Skeletal muscle satellite cell (primary cell): ENCODE measurements at regions not wholly inside any gene's neighbourhood (a gene's known extent, or its start where the extent isn't known, plus 50 kb on each side); places are given as distances from the start of the nearest gene placed in this dataset.

Experiments used
- H3K27me3 ChIP-seq: 2 replicates; pipeline ENCODE4 v1.7.0; 2013; ENCODE audit warnings: low read length; ENCODE audit not compliant: control insufficient read depth, insufficient read depth
- H3K36me3 ChIP-seq: 2 replicates; pipeline ENCODE4 v1.7.0; 2013; ENCODE audit warnings: mild to moderate bottlenecking, control low read depth, low read length; ENCODE audit not compliant: insufficient read depth
- H3K4me1 ChIP-seq: 2 replicates; pipeline ENCODE4 v1.7.0; 2013; ENCODE audit warnings: low read length; ENCODE audit not compliant: control insufficient read depth, insufficient read depth
- H3K4me2 ChIP-seq: 2 replicates; pipeline ENCODE4 v1.7.0; 2013; ENCODE audit warnings: mild to moderate bottlenecking, low read length
- H3K4me3 ChIP-seq: 2 replicates; pipeline ENCODE4 v1.7.0; 2013; ENCODE audit warnings: low read length
- H3K9ac ChIP-seq: 2 replicates; pipeline ENCODE4 v1.7.0; 2013; ENCODE audit warnings: mild to moderate bottlenecking, low read depth, low read length, moderate library complexity
- H3K9me3 ChIP-seq: replicated peaks from 2 replicates; pipeline ENCODE4 v1.7.0; 2013; ENCODE audit warnings: mild to moderate bottlenecking, control low read depth, low read length

DNA sequence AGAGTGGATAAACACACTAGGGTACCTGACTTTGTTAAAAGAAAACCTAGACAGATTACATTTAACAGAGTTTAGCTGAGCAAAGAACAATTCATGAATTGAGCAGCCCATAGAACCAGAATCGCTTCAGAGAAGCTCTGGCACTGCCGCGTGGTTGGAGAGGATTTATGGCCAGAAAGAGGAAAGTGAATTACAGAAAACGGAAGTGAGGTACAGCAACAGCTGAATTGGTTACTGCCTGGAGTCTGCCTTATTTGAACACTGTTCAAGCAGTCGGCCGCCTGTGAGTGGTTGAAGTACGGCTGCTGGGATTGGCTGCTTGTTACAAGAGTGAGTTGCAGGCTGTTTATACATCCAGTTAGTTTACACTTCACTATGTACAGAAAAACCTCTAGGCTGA lies 253.8 kb upstream of the CDYL start:
- H3K9me3 ChIP-seq, result no peaks in the 10 kb centered on the region
- H3K27me3 ChIP-seq, result peaks cover 4% of the 10 kb centered on the region

DNA sequence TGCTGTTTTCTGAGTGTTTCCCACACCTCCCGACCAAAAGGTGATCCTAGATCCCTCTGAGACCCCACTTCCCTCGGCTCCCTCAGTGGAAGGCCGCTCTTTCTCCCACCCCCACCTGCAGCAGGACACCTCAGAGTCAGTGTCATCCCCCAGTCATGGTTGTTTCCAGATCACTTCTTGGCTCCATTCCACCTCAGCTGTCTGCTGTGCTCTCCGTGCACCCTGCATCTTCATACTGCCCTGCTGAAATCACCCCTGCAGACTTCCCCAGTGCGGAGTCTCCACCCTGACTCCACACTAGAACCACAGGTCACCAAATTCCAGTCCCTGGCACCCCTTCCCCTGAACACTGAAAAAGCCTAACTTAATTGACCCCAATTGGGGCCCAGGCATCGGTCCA lies 255.1 kb upstream of the CDYL start:
- no peak overlapping the region for H3K4me2 ChIP-seq
- H3K4me3 ChIP-seq, result no peak overlapping the region
- H3K4me1 ChIP-seq, result no peaks in the 10 kb centered on the region
- no peak overlapping the region for H3K9ac ChIP-seq
- H3K9me3 ChIP-seq, result no peaks in the 10 kb centered on the region
- H3K36me3 ChIP-seq, result no peaks in the 10 kb centered on the region
- H3K27me3 ChIP-seq, result peaks cover 4% of the 10 kb centered on the region

More for the DNA sequence above, 253.8 kb upstream of the CDYL start:
- Histone ChIP-seq H3K9ac (no peak overlapping the region), H3K4me2 (no peak overlapping the region), H3K4me3 (no peak overlapping the region), H3K4me1 (no peaks in the 10 kb centered on the region), H3K36me3 (no peaks in the 10 kb centered on the region)

- H3K27me3 ChIP-seq, result peaks cover 4% of the 10 kb centered on the region
- no peaks in the 10 kb centered on the region for H3K36me3 ChIP-seq
- no peak overlapping the region for H3K4me3 ChIP-seq
- H3K9ac ChIP-seq, result no peak overlapping the region
- H3K4me1 ChIP-seq, result no peaks in the 10 kb centered on the region
- H3K4me2 ChIP-seq, result no peak overlapping the region
- no peaks in the 10 kb centered on the region for H3K9me3 ChIP-seq
These were observed 257.7 kb upstream of the CDYL start for GRCh38 chr6:4518506-4518905.

DNA sequence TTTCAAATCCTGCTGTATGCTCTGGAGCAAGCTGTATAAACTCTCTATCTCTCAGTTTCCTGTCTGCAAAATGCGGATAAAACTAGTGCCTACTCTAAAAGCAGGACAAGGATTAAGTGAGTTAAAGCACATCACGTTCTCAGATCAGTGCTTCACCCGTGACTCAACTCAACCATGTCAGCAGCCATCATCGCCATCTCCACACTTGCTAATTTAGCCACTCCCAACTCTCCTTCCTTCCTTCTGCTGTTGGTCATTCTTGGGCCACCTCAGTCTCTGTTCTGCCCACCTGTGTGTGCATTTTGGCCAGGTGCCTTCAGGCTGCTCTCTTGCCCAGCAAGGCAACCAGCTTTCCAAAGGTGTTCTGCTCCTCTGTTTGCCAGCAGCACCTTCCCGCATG lies 260.0 kb upstream of the CDYL start:
- Histone ChIP-seq H3K9ac (no peak overlapping the region), H3K4me1 (no peaks in the 10 kb centered on the region), H3K36me3 (no peaks in the 10 kb centered on the region), H3K27me3 (peaks cover 8% of the 10 kb centered on the region), H3K9me3 (no peaks in the 10 kb centered on the region), H3K4me2 (no peak overlapping the region), H3K4me3 (no peak overlapping the region)

DNA sequence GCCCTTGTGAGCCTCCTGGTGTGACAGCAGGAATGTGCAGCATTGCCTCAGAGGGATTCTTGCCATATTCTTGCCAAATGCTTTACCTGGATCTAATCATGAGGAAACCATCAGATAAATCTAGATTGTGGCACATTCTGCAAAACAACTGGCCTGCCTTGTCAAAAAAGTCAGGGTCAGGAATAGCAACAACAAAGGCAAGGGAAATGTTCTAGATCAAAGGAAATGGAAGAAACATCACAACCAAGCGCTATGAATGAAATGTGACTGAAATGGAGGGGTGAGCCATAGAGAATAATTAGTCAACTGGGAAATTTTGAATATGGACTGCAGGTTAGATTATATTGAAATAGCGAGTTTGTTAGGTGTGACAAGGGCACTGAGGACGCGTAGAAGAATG lies 262.6 kb upstream of the CDYL start:
- no peaks in the 10 kb centered on the region for H3K4me1 ChIP-seq
- H3K9ac ChIP-seq, result no peak overlapping the region
- no peak overlapping the region for H3K4me2 ChIP-seq
- H3K36me3 ChIP-seq, result no peaks in the 10 kb centered on the region
- H3K27me3 ChIP-seq, result peaks cover 10% of the 10 kb centered on the region
- no peak overlapping the region for H3K4me3 ChIP-seq
- no peaks in the 10 kb centered on the region for H3K9me3 ChIP-seq

DNA sequence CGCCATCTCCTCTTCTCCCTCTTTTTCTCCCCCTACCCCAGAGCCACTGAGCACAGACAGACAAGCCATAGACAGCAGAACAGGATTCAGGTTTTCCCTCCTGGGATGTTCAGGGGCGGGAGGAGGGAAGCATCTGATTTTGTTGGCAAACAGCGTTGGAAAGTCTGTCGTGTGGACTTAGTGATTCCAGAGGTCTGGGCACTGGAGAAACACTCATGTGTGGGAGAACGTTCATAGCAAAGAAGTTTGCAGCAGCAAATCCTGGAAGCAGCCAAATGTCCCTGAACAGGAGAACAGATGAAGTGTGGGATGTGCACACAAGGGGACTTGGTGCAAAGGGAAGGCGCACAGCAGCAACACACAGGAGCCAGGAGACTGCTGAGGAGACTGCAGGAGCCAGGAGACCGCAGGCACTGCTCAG lies 264.1 kb upstream of the CDYL start:
- Histone ChIP-seq H3K4me2 (no peak overlapping the region), H3K4me1 (no peaks in the 10 kb centered on the region), H3K27me3 (peaks cover 10% of the 10 kb centered on the region), H3K9me3 (no peaks in the 10 kb centered on the region), H3K9ac (no peak overlapping the region), H3K4me3 (no peak overlapping the region), H3K36me3 (no peaks in the 10 kb centered on the region)

- H3K9me3 ChIP-seq, result no peaks in the 10 kb centered on the region
- no peak overlapping the region for H3K4me3 ChIP-seq
- H3K36me3 ChIP-seq, result no peaks in the 10 kb centered on the region
These were observed 264.6 kb upstream of the CDYL start for GRCh38 chr6:4511641-4512020.

DNA sequence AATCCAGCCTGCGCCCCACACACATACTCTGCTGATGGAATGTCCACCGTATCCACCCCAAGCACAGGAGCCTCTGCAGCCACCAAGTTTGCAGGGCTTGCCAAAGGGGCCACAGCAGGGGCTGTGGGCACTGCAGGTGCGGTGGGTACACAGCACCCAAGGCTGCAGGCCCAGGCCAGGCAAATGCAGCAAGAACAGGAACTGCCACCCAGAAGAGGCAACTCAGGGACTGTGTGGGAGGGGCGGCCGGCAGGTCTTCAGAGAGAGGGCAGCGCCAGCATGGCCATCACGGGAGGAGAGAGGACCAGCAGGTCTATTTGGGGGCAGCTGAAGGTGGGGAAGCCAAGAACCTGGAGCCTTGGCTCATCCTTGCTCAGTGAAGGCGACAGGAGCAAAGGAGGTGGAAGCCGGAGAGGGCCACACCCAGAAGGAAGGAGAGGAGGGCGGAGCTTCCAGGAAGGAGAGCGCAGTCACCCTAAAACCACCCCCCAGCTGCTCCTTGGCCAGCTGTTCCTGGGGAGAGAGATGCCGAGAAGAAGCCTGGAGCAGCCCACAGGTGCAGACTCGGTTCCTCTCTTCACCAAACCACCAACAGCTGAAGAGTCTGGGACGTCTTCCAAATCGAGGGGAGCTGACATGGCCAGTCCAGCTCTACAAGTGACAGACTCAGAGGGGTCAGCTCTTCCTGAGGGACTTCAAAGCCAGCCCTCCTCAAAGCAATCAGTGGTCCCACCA lies 265.1 kb upstream of the CDYL start:
- no peaks in the 10 kb centered on the region for H3K36me3 ChIP-seq
- no peaks in the 10 kb centered on the region for H3K4me1 ChIP-seq
- H3K4me2 ChIP-seq, result no peak overlapping the region
- H3K9ac ChIP-seq, result no peak overlapping the region
- H3K4me3 ChIP-seq, result no peak overlapping the region
- peaks cover 10% of the 10 kb centered on the region for H3K27me3 ChIP-seq
- no peaks in the 10 kb centered on the region for H3K9me3 ChIP-seq

More at GRCh38 chr6:4511641-4512020, 264.6 kb upstream of the CDYL start:
- Histone ChIP-seq H3K27me3 (peaks cover 10% of the 10 kb centered on the region), H3K4me2 (no peak overlapping the region), H3K9ac (no peak overlapping the region), H3K4me1 (no peaks in the 10 kb centered on the region)

DNA sequence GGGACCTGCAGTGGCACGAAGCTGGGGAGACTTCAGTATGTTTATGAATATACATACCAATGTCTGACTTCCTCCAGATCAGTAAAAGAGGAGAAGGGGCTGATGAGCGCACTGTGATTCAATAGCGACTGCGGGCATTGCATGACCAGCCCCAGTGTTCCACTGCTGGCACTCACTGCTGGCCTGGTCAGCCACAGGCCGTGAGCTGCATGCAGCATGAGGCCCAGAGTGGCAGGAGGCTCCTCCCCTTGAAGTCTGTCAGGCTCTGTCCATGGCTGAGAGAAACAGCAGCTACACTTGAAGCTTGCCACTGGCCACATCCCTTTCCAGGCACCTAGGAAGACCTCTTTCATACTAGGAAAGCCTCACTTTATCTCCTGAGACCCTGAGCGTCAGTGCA lies 265.9 kb upstream of the CDYL start:
- Histone ChIP-seq H3K4me1 (no peaks in the 10 kb centered on the region), H3K9ac (no peak overlapping the region), H3K9me3 (no peaks in the 10 kb centered on the region), H3K27me3 (peaks cover 10% of the 10 kb centered on the region), H3K36me3 (no peaks in the 10 kb centered on the region), H3K4me2 (no peak overlapping the region), H3K4me3 (no peak overlapping the region)

GRCh38 chr6:4509506-4509905 lies 266.7 kb upstream of the CDYL start:
- H3K4me2 ChIP-seq, result no peak overlapping the region
- no peaks in the 10 kb centered on the region for H3K36me3 ChIP-seq
- no peak overlapping the region for H3K9ac ChIP-seq
- no peaks in the 10 kb centered on the region for H3K9me3 ChIP-seq
- H3K27me3 ChIP-seq, result peaks cover 14% of the 10 kb centered on the region
- no peaks in the 10 kb centered on the region for H3K4me1 ChIP-seq
- no peak overlapping the region for H3K4me3 ChIP-seq

- H3K4me2 ChIP-seq, result no peak overlapping the region
- H3K9ac ChIP-seq, result no peak overlapping the region
- no peaks in the 10 kb centered on the region for H3K4me1 ChIP-seq
- H3K4me3 ChIP-seq, result no peak overlapping the region
- no peaks in the 10 kb centered on the region for H3K9me3 ChIP-seq
- no peaks in the 10 kb centered on the region for H3K36me3 ChIP-seq
- peaks cover 10% of the 10 kb centered on the region for H3K27me3 ChIP-seq
These were observed 269.4 kb upstream of the CDYL start for GRCh38 chr6:4506792-4507191.

DNA sequence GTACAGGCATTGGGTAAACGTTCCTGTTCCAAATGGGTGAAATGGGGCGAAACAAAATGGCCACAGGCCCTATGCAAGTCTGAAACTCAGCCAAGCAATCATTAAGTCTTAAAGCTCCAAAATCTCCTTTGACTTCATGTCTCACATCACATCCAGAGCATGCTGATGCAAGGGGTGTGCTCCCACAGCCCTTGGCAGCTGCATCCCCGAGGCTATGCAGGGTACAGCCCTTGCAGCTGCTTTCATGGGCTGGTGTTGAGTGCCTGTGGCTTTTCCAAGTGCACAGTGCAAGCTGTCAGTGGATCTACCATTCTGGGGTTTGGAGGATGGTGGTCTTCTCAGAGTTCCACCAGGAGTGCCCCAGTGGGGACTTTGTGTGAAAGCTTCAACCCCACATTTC lies 270.0 kb upstream of the CDYL start:
- Histone ChIP-seq H3K27me3 (peaks cover 8% of the 10 kb centered on the region), H3K4me3 (no peak overlapping the region), H3K36me3 (no peaks in the 10 kb centered on the region), H3K9ac (no peak overlapping the region), H3K9me3 (no peaks in the 10 kb centered on the region), H3K4me1 (no peaks in the 10 kb centered on the region), H3K4me2 (no peak overlapping the region)
